HG03064 (cell line): ENCODE measurements at regions not wholly inside any gene's neighbourhood (a gene's known extent, or its start where the extent isn't known, plus 50 kb on each side); places are given as distances from the start of the nearest gene placed in this dataset.
A peak's percentile ranks its signal among the peaks of the same experiment; 100 is the strongest.
"Not testable (repeated sequence)": the region's sequence is repeated elsewhere in the genome, so short reads cannot be mapped to it uniquely, and the experiment has no call there.

Experiments used
- ATAC-seq: cut with Tn5 transposase; IDR thresholded peaks from one replicate; pipeline ENCODE4 v1.9.1; 2021; ENCODE audit warnings: low read depth; ENCODE audit not compliant: unreplicated experiment

GRCh38 chr5:17326600-17327037 is 109.2 kb downstream of the BASP1 start:
- no peak for ATAC-seq

GRCh38 chr5:17327048-17327625 is 109.7 kb downstream of the BASP1 start:
- ATAC-seq = no peak

- ATAC-seq = no peak
These were observed 112.1 kb downstream of the BASP1 start for GRCh38 chr5:17329571-17329970.

GRCh38 chr5:17330386-17330785 is 113.0 kb downstream of the BASP1 start:
- no peak for ATAC-seq

GRCh38 chr5:17331651-17332050 is 114.2 kb downstream of the BASP1 start:
- ATAC-seq = no peak

- no peak for ATAC-seq
These were observed 116.3 kb downstream of the BASP1 start for GRCh38 chr5:17333755-17334154.

GRCh38 chr5:17336054-17336453 is 118.6 kb downstream of the BASP1 start:
- no peak for ATAC-seq

- ATAC-seq = not testable (repeated sequence)
These were observed 119.3 kb downstream of the BASP1 start for GRCh38 chr5:17336723-17337122.

GRCh38 chr5:17339841-17340240 is 122.4 kb downstream of the BASP1 start:
- ATAC-seq = no peak

- ATAC-seq = no peak
These were observed 122.9 kb downstream of the BASP1 start for GRCh38 chr5:17340379-17340778.

GRCh38 chr5:17340819-17341218 is 123.4 kb downstream of the BASP1 start:
- no peak for ATAC-seq

- ATAC-seq = peak; percentile 90
These were observed 126.2 kb downstream of the BASP1 start for GRCh38 chr5:17343675-17344074.

- no peak for ATAC-seq
These were observed 129.4 kb downstream of the BASP1 start for GRCh38 chr5:17346811-17347210.

GRCh38 chr5:17352223-17352622 is 134.8 kb downstream of the BASP1 start:
- ATAC-seq = no peak

GRCh38 chr5:17354265-17354664 is 136.8 kb downstream of the BASP1 start:
- no peak for ATAC-seq

GRCh38 chr5:17355586-17356346 is 138.3 kb downstream of the BASP1 start:
- no peak for ATAC-seq

GRCh38 chr5:17356551-17356950 is 139.1 kb downstream of the BASP1 start:
- ATAC-seq = no peak

GRCh38 chr5:17357504-17357903 is 140.1 kb downstream of the BASP1 start:
- ATAC-seq = no peak

GRCh38 chr5:17358031-17358430 is 140.0 kb upstream of the TAF11L2 start:
- no peak for ATAC-seq

- no peak for ATAC-seq
These were observed 138.5 kb upstream of the TAF11L2 start for GRCh38 chr5:17359451-17360011.

GRCh38 chr5:17360879-17361278 is 137.2 kb upstream of the TAF11L2 start:
- ATAC-seq = no peak

- ATAC-seq = no peak
These were observed 136.7 kb upstream of the TAF11L2 start for GRCh38 chr5:17361331-17361730.
